Nephron (organoid): ENCODE measurements at regions not wholly inside any gene's neighbourhood (a gene's known extent, or its start where the extent isn't known, plus 50 kb on each side); places are given as distances from the start of the nearest gene placed in this dataset.
"Not testable (repeated sequence)": the region's sequence is repeated elsewhere in the genome, so short reads cannot be mapped to it uniquely, and the experiment has no call there.

ENCODE experiments used
- H3K27ac Mint-ChIP-seq, 3 experiments: 2 replicates each; pipeline ENCODE4 v1.8.0; 2020; ENCODE audit warnings: mixed read lengths in 3 of 3, mild to moderate bottlenecking in 2 of 3, moderate library complexity in 1 of 3
- H3K27me3 Mint-ChIP-seq: 2 replicates; pipeline ENCODE4 v1.8.0; 2021; ENCODE audit warnings: low read depth, mild to moderate bottlenecking, moderate library complexity, mixed read lengths
- H3K36me3 Mint-ChIP-seq: 2 replicates; pipeline ENCODE4 v1.8.0; 2020; ENCODE audit warnings: low read depth, mixed read lengths
- H3K4me1 Mint-ChIP-seq: 2 replicates; pipeline ENCODE4 v1.8.0; 2020; ENCODE audit warnings: mixed read lengths
- H3K4me3 Mint-ChIP-seq, 3 experiments: 2 replicates each; pipeline ENCODE4 v1.8.0; 2020; ENCODE audit warnings: mild to moderate bottlenecking in 3 of 3, mixed read lengths in 3 of 3, moderate library complexity in 2 of 3
- H3K9me3 Mint-ChIP-seq: 2 replicates; pipeline ENCODE4 v1.8.0; 2020; ENCODE audit warnings: mixed read lengths
- TF ChIP-seq, protein P1 (sequence below), 3 experiments: fragments of 200-600 bp; sonication (generic); IDR thresholded peaks; one replicate each; pipeline ENCODE4 v1.5.0; 2021; ENCODE audit warnings: antibody characterized with exemption in 3 of 3; ENCODE audit not compliant: unreplicated experiment in 3 of 3

DNA sequence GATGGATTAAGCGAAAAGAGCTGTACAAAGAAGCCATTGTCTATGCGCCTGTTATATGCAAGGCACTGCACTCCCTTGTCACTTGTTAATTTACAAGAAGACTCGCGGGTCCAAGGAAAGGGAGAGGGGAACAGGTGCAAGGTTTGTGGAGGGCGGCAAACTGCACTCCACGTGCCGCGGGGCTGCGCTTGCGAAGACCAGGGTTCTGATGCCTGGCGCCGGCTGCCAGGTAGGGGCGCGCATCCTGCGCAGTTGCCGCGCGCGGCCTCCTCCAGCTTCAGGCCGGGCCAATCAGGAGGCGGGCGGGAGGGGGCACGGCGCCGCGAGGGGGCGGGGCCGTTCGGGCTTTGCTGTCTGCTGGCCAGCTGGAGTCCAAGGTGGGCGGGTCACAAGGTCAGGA lies 140.6 kb upstream of the PALS2 start:
- Mint-ChIP-seq H3K27ac (no peak overlapping the region), H3K4me3 (no peak overlapping the region), H3K36me3 (no peaks in the 10 kb centered on the region), H3K27me3 (peaks cover 5% of the 10 kb centered on the region), H3K4me1 (no peaks in the 10 kb centered on the region), H3K9me3 (no peaks in the 10 kb centered on the region)
- TF ChIP-seq, protein P1, sequence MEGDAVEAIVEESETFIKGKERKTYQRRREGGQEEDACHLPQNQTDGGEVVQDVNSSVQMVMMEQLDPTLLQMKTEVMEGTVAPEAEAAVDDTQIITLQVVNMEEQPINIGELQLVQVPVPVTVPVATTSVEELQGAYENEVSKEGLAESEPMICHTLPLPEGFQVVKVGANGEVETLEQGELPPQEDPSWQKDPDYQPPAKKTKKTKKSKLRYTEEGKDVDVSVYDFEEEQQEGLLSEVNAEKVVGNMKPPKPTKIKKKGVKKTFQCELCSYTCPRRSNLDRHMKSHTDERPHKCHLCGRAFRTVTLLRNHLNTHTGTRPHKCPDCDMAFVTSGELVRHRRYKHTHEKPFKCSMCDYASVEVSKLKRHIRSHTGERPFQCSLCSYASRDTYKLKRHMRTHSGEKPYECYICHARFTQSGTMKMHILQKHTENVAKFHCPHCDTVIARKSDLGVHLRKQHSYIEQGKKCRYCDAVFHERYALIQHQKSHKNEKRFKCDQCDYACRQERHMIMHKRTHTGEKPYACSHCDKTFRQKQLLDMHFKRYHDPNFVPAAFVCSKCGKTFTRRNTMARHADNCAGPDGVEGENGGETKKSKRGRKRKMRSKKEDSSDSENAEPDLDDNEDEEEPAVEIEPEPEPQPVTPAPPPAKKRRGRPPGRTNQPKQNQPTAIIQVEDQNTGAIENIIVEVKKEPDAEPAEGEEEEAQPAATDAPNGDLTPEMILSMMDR (IDR thresholded peaks at IDR 0.05; ENCODE audit: unreplicated experiment in 3 of 3) = no peak

DNA sequence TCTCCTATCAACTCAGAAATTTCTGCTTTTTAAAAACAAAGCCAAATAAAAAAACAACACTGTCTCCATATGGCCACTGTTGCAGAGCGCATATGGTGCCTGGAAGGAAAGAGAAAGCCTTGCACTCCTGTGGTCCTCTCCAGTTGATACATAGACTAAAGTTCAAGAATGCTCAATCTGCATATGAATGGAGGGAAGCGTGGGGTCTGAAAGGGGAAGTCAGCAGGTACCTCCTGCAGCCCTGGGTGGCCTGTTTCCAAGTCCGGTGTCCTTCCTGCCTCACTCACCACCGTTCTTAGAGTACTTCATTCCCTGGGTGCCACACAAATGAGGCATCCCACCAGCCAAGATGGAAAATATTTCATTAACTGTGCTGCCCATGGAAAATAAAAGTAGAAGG lies 138.3 kb upstream of the PALS2 start:
- Mint-ChIP-seq H3K4me3 (no peak overlapping the region), H3K27me3 (no peaks in the 10 kb centered on the region), H3K36me3 (no peaks in the 10 kb centered on the region), H3K4me1 (no peaks in the 10 kb centered on the region), H3K9me3 (no peaks in the 10 kb centered on the region), H3K27ac (no peak overlapping the region)
- TF ChIP-seq, protein P1 (IDR thresholded peaks at IDR 0.05; ENCODE audit: unreplicated experiment in 3 of 3) = no peak

DNA sequence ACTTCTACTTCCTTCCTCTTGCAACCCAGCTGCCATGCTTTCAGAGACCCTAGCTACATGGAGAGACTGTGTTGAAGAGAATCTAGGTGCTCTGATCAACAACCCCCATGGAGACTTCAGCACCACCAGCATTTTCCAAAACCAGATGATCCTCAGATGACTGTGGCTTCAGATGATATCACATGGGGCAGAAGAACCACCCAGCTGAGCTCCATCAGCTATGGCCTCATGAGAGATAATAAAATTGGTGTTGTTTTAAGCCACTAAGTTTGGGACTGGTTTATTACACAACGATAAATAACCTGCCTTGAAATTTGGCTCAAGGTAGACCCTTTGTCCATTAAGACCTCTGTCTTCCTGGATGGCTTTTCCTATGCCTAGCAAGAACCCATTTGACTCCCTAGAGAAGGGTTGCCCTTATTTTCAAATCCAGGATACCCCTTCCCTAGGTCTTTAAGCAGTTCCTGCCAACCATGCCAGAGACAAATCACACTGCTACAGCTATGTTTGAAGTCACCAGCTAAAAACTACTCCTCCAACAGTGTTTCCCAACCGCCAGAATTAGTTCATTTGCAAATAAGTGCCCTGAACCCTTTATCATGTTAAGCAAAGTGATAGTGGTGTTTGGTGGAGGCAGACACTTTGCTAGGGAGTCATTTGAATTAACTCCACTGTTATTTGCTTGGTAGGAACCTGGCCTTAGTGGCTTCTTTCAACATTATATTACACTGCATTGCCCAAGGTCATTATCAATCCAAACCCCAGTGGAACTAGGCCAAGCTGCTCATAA lies 136.9 kb upstream of the PALS2 start:
- Mint-ChIP-seq H3K4me3 (no peak overlapping the region), H3K4me1 (no peaks in the 10 kb centered on the region), H3K27ac (no peak overlapping the region), H3K9me3 (no peaks in the 10 kb centered on the region), H3K27me3 (no peaks in the 10 kb centered on the region), H3K36me3 (no peaks in the 10 kb centered on the region)
- TF ChIP-seq, protein P1 (IDR thresholded peaks at IDR 0.05; ENCODE audit: unreplicated experiment in 3 of 3) = no peak

DNA sequence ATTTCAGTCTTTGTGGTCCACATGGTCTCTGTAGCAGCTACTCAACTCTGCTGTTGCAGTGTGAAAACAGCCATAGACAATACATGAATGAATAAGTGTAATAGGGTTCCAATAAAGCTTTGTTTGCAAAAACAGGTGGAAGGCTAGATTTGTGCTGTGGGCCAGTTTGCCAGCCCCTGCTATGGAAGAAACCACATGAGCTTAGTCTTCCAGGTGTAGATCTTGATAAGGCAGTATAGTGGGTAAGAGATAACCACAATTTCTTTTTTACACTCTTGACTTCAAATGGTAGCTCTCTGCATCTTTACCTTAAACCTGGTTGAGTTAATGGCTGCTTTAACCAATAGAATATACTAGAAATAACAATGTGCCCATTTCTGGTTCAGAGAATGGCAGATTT lies 135.0 kb upstream of the PALS2 start:
- H3K36me3 Mint-ChIP-seq = no peaks in the 10 kb centered on the region
- no peak overlapping the region for H3K4me3 Mint-ChIP-seq
- no peak overlapping the region for H3K27ac Mint-ChIP-seq
- no peaks in the 10 kb centered on the region for H3K27me3 Mint-ChIP-seq
- no peaks in the 10 kb centered on the region for H3K9me3 Mint-ChIP-seq
- H3K4me1 Mint-ChIP-seq = peaks cover 6% of the 10 kb centered on the region
- TF ChIP-seq, protein P1 (IDR thresholded peaks at IDR 0.05; ENCODE audit: unreplicated experiment in 3 of 3) = no peak

DNA sequence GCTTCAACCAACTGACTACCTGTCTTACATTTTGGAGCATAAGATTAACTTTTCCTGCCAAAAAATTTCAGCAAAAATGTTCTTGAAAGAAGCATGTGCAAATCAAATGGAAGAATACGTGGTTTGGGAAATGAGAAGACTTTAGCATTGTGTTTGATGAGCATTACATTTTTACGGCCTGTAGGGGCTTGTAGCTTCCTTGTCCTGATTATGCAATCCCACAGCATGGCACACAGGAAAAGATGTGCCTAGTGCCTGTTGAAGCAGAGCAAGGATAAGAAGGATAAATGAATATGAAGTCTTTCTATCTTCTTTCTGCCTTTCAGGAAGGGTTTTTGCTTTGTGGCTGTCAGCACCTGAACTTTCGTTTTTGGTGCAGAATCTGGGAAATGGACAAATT lies 134.1 kb upstream of the PALS2 start:
- H3K9me3 Mint-ChIP-seq, H3K27ac Mint-ChIP-seq: not testable (repeated sequence)

DNA sequence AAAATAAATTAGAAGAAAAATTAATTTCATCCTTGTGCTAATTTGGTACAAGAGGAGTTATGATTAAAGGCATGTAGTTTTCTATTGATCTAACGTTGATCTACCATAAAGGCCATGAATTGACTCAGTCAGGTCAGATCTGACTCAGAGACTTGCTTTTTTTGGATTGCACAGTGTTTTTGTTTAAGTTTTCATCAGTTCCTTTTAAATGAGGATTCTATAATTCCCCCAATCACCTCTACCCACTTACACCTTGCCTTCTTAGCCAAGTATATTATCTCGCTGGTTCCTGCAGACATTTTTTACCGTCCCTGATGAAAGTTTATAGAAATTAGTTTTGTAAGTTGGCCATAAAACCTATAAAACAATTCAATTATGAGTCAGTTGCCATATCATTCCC lies 132.4 kb upstream of the PALS2 start:
- H3K27ac Mint-ChIP-seq = no peak overlapping the region
- H3K27me3 Mint-ChIP-seq = no peaks in the 10 kb centered on the region

More for the DNA sequence above, 134.1 kb upstream of the PALS2 start:
- not testable (repeated sequence) for H3K4me1 Mint-ChIP-seq, H3K27me3 Mint-ChIP-seq, H3K36me3 Mint-ChIP-seq, H3K4me3 Mint-ChIP-seq

More for the DNA sequence above, 132.4 kb upstream of the PALS2 start:
- TF ChIP-seq, protein P1 (IDR thresholded peaks at IDR 0.05; ENCODE audit: unreplicated experiment in 3 of 3) = no peak
- Mint-ChIP-seq H3K36me3 (no peaks in the 10 kb centered on the region), H3K9me3 (no peaks in the 10 kb centered on the region), H3K4me3 (no peak overlapping the region), H3K4me1 (peaks cover 6% of the 10 kb centered on the region)
